Retinal pigment epithelial cell (primary cell): ENCODE measurements at regions not wholly inside any gene's neighbourhood (a gene's known extent, or its start where the extent isn't known, plus 50 kb on each side); places are given as distances from the start of the nearest gene placed in this dataset.
A peak's percentile ranks its signal among the peaks of the same experiment; 100 is the strongest.

ENCODE experiments used
- DNase-seq: peaks from one replicate; pipeline ENCODE4 v3.0.0-alpha.2; 2010; ENCODE audit warnings: low read depth
- H3K4me3 ChIP-seq: 2 replicates; pipeline ENCODE4 v1.5.1; 2011; ENCODE audit warnings: mild to moderate bottlenecking, low read length, control low read depth, moderate library complexity
- CTCF ChIP-seq: conservative IDR thresholded peaks from 2 replicates; pipeline ENCODE4 v1.5.1; 2011; ENCODE audit warnings: low read depth, low read length, control low read depth, inconsistent platforms

- no peak overlapping the region for H3K4me3 ChIP-seq
- no peak for TF ChIP-seq CTCF
- no peak for DNase-seq
Measured at GRCh38 chr12:130008241-130008640, 104.4 kb upstream of the TMEM132D start.

GRCh38 chr12:130009961-130010360, 106.1 kb upstream of the TMEM132D start:
- TF ChIP-seq CTCF: no peak
- H3K4me3 ChIP-seq: no peak overlapping the region
- DNase-seq: no peak

- no peak for DNase-seq
- TF ChIP-seq CTCF: no peak
Measured at GRCh38 chr12:130011611-130012385, 108.0 kb upstream of the TMEM132D start.

GRCh38 chr12:130013771-130014484, 110.1 kb upstream of the TMEM132D start:
- no peak for DNase-seq
- H3K4me3 ChIP-seq: no peak overlapping the region
- peak; percentile 64 for TF ChIP-seq CTCF

More at GRCh38 chr12:130011611-130012385, 108.0 kb upstream of the TMEM132D start:
- H3K4me3 ChIP-seq: no peak overlapping the region

- no peak for TF ChIP-seq CTCF
- no peak for DNase-seq
- no peak overlapping the region for H3K4me3 ChIP-seq
Measured at GRCh38 chr12:130014485-130014807, 110.6 kb upstream of the TMEM132D start.

GRCh38 chr12:130016194-130016593, 112.4 kb upstream of the TMEM132D start:
- no peak for TF ChIP-seq CTCF
- DNase-seq: no peak
- no peak overlapping the region for H3K4me3 ChIP-seq

DNA sequence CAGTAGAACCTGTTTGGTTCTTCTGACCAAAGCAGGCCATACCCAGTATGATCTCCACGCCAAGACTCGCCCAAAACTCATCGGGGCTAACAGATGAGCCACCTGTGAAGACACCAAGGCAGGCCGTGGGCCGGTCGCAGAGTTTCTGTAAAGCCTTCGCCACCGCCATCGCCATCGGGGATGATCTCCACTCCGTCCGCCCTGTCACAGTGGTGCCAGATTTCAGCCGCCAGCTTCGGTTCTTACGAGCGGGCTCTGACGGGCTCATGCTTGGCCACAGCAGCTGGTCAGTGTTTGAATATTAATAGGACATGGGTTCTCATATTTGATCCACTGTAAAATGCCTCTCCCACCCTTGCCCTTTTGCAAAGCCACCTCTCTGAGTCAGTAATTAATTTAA, 113.2 kb upstream of the TMEM132D start:
- DNase-seq: no peak
- no peak for TF ChIP-seq CTCF
- no peak overlapping the region for H3K4me3 ChIP-seq
